ENCODE measurements at regions not wholly inside any gene's neighbourhood (a gene's known extent, or its start where the extent isn't known, plus 50 kb on each side); places are given as distances from the start of the nearest gene placed in this dataset.
A peak's percentile ranks its signal among the peaks of the same experiment; 100 is the strongest.

- DNase-seq (ENCODE audit: low read depth), result peak; percentile 75
- no peak for TF ChIP-seq MAX (IDR thresholded peaks at IDR 0.05; ENCODE audit: low read depth, low read length)
- no peak for TF ChIP-seq CTCF (IDR thresholded peaks at IDR 0.05; ENCODE audit: low read depth, low read length)
- TF ChIP-seq POLR2A (IDR thresholded peaks at IDR 0.05; ENCODE audit: extremely low read depth, insufficient read length), result no peak
- TF ChIP-seq MYC (IDR thresholded peaks at IDR 0.05; ENCODE audit: low read depth, low read length), result no peak
- peak overlapping the region; percentile 50 for H3K4me3 ChIP-seq (ENCODE audit: low read depth, low read length)
Measured at GRCh38 chr1:184152434-184152898, 100.9 kb downstream of the TSEN15 start.

- TF ChIP-seq CTCF (IDR thresholded peaks at IDR 0.05; ENCODE audit: low read depth, low read length) (no peak), MAX (IDR thresholded peaks at IDR 0.05; ENCODE audit: low read depth, low read length) (no peak), POLR2A (IDR thresholded peaks at IDR 0.05; ENCODE audit: extremely low read depth, insufficient read length) (no peak), MYC (IDR thresholded peaks at IDR 0.05; ENCODE audit: low read depth, low read length) (no peak)
- DNase-seq (ENCODE audit: low read depth), result peak; percentile 20
- H3K4me3 ChIP-seq (ENCODE audit: low read depth, low read length), result peak overlapping the region; percentile 50
Measured at GRCh38 chr1:184152974-184153373, 101.4 kb downstream of the TSEN15 start.

GRCh38 chr1:184153731-184154130 lies 102.2 kb downstream of the TSEN15 start:
- TF ChIP-seq POLR2A (IDR thresholded peaks at IDR 0.05; ENCODE audit: extremely low read depth, insufficient read length) (no peak), CTCF (IDR thresholded peaks at IDR 0.05; ENCODE audit: low read depth, low read length) (no peak), MAX (IDR thresholded peaks at IDR 0.05; ENCODE audit: low read depth, low read length) (no peak), MYC (IDR thresholded peaks at IDR 0.05; ENCODE audit: low read depth, low read length) (no peak)
- DNase-seq (ENCODE audit: low read depth), result no peak

GRCh38 chr1:184156521-184157393 lies 105.2 kb downstream of the TSEN15 start:
- H3K4me3 ChIP-seq (ENCODE audit: low read depth, low read length), result no peak overlapping the region
- no peak for DNase-seq (ENCODE audit: low read depth)
- no peak for TF ChIP-seq POLR2A (IDR thresholded peaks at IDR 0.05; ENCODE audit: extremely low read depth, insufficient read length)
- no peak for TF ChIP-seq MYC (IDR thresholded peaks at IDR 0.05; ENCODE audit: low read depth, low read length)
- no peak for TF ChIP-seq MAX (IDR thresholded peaks at IDR 0.05; ENCODE audit: low read depth, low read length)
- no peak for TF ChIP-seq CTCF (IDR thresholded peaks at IDR 0.05; ENCODE audit: low read depth, low read length)

More at GRCh38 chr1:184153731-184154130, 102.2 kb downstream of the TSEN15 start:
- H3K4me3 ChIP-seq (ENCODE audit: low read depth, low read length), result no peak overlapping the region

- DNase-seq (ENCODE audit: low read depth), result no peak
- TF ChIP-seq MAX (IDR thresholded peaks at IDR 0.05; ENCODE audit: low read depth, low read length), result no peak
- no peak for TF ChIP-seq POLR2A (IDR thresholded peaks at IDR 0.05; ENCODE audit: extremely low read depth, insufficient read length)
- TF ChIP-seq MYC (IDR thresholded peaks at IDR 0.05; ENCODE audit: low read depth, low read length), result no peak
- no peak for TF ChIP-seq CTCF (IDR thresholded peaks at IDR 0.05; ENCODE audit: low read depth, low read length)
- no peak overlapping the region for H3K4me3 ChIP-seq (ENCODE audit: low read depth, low read length)
Measured at GRCh38 chr1:184157394-184157742, 105.8 kb downstream of the TSEN15 start.
